Limb (tissue), 2 donors: ENCODE measurements at regions not wholly inside any gene's neighbourhood (a gene's known extent, or its start where the extent isn't known, plus 50 kb on each side); places are given as distances from the start of the nearest gene placed in this dataset.

Experiments
- DNase-seq, 2 donors: peaks; one replicate each; pipeline ENCODE4 v3.0.0-alpha.2; 2016; ENCODE audit errors: extremely low spot score in 2 of 2

DNA sequence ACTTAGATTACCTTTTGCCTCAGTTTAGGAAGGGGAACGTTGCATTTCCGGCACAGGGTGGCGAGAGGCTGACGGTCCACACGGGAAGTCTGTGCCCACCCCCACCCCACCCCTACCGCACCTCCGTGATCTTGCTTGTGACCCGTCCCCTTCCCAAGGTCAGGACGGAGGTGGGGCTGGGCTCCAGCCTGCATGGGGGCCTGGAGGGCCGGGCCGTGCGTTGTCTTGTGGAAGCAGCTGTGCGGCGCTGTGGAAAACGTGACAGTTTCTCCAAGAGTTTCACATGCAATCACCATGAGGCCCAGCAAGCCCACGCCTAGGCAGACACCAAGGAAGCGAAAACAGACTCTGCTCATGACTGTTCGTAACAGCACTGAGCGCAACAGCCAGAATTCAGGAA is 76.8 kb upstream of the HDAC4 start:
- DNase-seq, result no peak

DNA sequence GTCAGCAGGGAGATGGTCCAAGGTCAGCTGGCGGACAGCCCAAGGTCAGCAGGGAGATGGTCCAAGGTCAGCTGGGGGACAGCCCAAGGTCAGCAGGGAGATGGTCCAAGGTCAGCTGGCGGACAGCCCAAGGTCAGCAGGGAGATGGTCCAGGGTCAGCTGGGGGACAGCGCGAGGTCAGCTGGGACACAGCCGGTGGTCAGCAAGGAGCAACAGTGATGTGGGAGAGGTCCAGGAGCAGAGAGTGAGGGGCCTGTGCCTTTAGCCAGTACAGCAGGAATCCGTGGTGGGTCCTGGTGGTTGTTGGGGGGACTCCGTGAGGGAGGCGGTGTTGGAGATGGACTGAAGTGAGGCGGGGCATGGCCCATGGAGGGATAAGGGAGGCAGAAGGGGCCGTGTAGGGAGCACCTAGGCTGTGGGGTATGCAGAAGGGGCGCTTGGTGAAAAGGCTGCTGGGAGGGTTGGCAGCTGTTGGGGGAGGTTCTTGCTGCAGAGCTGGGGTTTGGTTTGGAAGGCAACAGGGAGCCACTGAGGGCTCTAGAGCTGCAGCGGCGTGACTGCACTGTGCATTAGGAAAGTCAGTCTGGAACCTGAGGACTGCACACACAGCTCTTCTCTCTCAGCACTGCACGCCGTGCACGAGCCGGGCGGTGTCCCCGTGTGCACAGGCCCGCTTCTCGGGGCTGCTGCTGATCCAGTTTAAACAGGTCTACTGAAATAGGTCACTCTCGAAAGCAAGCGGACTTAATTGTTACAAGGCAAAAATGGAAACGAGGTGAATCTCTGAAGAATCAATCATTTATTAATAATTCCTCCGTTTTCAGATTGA is 76.2 kb upstream of the HDAC4 start:
- DNase-seq, result no peak

DNA sequence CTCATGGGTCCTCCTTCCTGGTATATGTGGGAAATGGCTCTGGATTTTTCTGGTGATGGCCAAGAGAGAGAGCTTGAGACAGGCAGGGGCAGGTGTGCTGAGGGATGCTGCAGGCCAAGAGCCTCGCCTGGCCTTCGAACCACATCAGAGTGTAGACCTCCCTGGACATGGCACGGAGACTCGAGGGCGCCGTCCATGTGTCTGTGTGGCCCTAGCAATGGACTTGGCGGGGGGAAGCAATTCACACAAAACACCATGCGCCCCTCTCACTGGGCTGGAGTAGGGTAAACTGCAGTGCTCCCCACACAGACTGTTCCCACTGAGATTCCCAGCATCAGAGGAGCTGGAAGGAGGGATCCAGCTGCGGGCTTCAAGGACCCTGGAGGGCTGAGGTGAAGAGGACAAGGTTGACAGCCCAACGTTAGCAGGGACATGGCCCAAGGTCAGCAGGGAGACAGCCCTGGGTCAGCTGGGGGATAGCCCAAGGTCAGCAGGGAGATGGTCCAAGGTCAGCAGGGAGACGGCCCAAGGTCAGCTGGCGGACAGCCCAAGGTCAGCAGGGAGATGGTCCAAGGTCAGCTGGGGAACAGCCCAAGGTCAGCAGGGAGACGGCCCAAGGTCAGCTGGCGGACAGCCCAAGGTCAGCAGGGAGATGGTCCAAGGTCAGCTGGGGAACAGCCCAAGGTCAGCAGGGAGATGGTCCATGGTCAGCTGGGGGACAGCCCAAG is 75.4 kb upstream of the HDAC4 start:
- no peak for DNase-seq

DNA sequence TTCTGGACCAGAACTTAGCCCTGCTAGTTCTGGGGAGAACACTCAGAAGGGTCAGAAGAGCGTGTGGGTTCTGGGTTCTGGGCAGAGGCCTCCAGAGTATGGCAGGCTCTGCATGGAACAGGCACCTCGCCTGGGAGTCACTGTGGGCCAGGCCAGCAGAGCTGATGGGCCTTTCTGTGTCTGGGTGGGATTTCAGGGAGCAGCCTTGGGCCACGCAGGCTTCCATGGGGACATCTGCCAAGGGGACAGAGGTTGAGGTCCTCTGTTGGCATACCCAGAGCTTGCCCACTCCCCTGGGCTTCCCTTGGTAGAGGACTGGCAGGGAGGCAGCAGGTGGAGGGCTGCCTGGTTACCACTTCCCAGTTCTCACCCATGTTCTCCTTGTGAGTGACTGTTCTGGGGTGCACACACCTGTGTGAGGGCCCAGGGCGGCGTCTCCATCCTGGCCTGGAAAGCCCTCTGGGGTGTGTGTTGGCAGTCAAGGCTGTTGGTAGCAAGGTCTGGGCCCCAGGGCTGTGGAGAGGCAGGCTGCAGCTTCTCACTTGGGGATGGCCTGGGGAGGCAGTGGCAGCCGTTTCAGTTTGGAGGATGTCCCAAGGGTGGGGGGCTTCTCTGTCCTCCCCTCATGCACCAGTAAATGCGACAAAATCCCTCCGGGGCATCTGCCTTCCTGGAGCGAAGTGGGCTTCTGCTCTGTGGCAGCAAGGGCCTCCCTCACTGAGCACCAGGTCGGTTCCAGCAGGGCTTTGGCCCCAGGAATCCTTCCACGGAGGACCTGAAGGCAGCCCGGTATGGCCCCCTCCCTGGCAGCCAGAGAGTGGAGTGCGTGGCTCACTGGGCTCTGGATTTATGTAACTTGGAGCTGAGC is 74.6 kb upstream of the HDAC4 start:
- DNase-seq, result no peak

DNA sequence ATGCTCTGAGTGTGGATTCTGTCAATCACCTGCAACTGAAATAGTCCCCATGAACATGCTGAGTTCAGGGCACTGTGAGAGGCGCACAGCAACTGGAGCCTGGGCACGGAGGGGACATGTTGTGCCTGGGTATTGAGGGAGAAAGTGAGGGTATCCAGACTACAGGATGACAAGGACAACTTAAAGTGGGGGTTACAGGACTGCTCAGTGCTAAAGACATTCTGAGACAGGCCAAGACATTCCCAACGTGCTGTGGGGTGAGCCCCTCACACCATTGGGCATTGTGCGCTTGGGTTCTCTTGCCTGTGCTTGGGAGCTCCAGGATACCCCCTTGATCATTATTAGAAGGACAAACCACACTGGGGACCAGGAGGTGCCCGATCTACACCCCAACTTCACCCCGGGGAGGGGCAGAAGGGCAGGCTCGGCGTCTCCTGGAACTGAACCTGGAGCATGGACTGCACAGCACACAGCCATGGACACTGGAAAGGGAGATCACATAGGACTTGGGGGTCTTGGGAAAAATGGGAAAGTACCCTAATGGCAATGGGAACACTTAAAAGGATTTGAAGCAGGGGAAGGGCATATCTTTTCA is 72.5 kb upstream of the HDAC4 start:
- peak in 1 of 2 donors; percentile 4 for DNase-seq

DNA sequence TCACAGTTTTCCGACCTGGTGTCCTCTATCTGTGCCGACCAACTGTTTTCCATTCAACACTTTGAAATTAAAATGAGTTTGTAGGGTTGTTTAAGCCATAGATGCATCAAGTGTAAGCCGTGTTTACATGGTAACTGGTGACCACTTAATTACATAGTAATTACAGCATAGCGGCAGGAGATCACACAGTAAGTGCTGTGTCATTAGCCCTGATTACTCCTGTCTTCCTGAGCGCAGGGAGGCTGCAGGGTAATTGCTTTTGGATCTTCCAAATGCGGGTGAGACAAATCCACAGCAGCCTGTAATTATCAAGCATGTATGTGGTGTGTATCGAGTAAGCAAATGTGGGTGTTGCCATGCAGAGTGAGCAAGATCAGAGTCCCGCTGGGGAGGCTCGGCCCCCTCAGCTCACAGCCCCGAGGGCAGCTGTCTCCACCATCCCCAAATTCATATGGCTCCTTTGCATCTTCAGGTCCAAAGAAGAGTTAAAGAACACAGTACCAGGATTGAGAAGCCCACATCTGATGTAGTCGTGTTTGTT is 71.5 kb upstream of the HDAC4 start:
- DNase-seq, result peak in 1 of 2 donors; percentile 17

DNA sequence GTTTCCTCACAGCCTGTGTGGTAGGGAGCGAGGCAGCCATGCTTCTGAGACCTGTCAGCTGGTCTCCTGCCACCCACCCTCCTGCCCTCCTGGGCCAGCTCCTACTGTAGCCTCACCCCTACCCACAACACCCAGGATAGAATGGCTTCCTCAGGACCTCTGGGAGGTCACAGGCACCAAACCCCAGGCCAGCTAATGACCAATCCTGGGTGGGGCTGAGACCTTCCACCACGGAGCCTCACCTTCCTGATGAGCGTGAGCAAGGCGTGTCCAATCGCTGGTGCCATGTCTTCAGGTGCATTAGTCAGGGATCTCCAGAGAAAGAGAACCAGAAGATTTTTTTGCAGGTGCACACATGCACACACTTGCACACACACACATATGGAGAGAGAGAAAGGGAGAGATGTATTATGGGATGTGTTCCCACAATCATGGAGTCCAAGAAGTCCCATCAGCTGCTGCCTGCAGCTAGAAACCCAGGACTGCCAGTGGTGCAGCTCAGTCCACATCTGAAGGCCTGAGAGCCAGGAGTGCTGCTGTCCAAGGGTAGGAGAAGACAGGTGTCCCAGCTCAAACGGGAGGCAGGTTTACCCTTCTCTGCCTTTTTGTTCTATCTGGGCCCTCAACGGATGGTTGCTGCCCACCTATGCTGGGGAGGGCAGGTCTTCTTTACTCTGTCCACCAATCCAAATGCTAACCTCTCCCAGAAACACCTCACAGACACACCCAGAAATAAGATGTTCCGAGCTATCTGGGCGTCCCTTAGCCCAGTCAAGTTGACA is 70.4 kb upstream of the HDAC4 start:
- DNase-seq, result peak in 1 of 2 donors; percentile 7

DNA sequence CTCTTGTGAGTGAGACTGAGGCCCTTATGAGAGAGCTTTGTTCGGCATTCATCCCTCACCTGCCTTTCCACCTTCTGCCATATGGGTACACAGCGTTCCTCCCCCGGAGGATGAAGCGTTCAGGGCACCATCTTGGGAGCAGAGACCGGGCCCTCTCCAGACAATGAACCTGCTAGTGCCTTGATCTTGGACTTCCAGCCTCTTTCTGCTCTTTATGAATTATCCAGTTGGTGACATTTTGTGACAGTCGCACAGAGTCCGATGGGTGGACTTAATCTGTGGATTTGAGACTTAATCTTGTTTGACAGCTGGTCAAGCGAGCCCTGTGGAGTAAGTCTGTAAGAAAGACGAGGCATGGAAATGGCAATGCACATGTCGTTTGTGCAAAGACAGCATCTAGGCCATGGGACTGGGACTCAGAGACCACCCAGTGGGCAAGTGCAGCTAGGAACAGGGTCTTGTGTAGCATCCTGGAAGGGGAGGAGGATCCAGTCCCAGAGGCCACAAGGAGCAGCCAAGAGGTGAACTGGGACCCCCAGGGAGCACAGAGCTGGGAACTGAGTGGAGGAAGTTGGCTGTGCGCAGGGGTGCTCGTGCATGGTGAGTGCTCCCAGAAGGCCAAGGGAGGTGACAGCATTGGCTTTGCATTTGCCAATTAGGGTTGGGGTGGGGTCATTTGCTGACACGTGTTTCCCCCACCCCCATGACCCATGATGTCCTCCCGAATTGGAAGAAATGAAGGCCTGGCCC is 69.5 kb upstream of the HDAC4 start:
- peak in 1 of 2 donors; percentile 9 for DNase-seq

DNA sequence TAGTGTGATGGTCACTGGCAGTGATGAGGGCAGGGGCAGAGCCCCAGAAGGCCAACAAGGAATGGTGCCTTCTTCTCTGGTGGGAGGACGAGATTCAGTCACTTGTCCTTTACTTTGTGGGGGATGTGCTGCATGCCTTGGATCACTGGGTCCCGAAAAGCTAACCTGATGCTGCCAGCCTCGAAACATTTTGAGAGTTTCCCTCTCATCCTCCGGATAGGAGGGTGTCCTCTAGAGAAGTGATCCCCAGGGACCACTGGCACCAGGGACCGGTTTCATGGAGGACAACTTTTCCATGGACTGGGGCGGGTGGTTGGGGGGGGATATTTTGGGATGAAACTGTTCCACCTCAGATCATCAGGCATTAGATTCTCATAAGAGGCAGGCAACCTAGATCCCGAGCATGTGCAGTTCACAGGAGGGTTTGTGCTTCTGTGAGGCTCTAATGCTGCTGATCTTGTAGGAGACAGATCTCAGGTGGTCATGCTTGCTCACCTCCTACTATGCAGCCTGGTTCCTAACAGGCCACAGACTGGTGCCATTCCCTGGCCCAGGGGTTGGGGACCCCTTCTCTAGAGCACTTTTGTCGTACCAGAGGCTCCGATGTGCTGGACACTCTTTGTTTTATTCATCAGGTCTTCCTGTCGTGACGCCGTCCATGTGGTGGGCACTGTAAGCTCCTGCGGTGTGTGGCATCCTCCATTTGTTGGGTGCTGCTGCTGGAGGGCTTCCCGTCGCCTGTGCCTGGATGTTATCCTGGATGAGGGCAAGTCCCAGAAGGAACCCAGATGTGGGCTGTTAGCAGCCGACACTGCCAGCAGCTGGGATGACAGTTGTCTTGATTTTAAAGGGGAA is 68.5 kb upstream of the HDAC4 start:
- DNase-seq, result peak in 1 of 2 donors; percentile 12

DNA sequence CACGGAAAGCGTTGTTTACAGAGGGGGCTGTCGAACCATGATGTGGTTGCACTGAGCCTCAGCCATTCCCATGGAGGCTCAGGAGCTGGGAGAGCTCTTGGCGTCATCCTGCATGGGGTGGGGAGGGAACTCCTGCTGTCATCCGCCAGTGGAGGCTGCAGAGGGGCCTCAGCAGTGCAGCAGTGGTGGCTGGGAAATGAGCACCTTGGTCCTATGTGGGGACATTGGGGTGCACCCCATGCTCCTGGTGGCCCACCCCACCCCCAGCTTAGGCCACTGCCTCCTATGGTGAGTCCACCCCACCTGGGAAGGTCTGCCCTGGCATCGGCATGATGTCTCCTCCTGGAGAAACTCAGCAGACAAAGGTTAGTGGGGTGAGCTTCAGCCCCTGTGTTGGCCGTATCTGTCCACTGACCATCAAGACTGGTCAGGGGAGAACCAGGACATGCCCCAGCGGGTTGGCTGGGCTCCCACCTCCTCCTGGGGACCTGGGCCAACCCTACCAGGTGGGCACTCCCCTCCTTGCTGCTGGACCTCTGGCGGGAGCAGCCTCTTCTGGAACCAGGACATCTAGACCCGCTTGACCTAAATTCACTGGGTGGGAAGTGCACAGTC is 67.8 kb upstream of the HDAC4 start:
- DNase-seq, result peak in 1 of 2 donors; percentile 7

DNA sequence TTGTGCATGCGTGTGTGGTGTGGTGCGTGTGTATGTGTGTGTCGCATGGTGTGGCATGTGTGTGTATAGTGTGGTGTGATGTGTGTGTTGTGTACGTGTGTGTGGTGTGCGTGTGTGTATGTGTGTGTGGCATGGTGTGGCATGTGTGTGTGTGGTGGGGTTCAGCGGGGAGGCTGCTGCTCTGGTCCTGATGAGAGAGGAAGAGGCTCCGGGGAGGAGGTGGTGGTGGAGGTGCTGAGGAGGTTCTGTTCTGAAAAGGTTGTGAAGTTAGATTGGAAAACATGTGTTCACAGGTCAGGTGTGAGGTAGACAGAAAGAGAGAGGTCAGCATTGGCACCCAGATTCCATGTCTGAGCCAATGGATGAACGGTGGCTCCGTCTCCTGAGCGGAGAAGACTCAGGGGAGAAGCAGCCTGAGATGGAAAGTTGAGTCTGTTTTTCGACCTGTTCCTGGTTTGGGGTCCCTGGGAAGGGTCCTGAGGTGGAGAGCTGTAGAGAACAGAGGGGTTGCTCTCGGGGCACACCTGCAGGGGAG is 67.2 kb upstream of the HDAC4 start:
- peak in 1 of 2 donors; percentile 9 for DNase-seq

DNA sequence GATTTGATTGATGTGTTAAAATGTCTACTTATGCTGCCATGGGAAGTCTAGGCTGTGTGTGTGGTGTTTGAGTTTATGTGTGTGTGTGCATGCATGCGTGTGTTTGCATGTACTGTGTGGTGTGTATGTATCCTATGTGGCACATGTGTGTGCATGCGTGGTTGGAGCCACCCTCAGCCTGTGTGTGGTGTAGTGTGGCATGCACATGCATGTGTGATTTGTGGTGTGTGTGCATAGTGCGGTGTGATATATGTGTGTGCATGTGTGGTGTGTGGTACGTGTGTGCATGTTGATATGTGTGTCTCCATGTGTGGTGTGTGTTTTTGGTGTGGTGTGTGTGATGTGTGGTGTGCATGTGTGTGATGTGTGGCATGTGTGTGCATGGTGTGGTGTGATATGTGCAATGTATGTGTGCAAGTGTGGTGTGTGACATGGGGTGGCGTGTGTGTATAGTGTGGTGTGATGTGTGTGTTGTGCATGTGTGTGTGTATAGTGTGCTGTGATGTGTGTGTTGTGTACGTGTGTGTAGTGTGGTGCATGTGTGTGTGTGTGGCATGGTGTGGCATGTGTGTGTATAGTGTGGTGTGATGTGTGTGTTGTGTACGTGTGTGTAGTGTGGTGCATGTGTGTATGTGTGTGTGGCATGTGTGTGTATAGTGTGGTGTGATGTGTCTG is 66.6 kb upstream of the HDAC4 start:
- DNase-seq, result no peak

DNA sequence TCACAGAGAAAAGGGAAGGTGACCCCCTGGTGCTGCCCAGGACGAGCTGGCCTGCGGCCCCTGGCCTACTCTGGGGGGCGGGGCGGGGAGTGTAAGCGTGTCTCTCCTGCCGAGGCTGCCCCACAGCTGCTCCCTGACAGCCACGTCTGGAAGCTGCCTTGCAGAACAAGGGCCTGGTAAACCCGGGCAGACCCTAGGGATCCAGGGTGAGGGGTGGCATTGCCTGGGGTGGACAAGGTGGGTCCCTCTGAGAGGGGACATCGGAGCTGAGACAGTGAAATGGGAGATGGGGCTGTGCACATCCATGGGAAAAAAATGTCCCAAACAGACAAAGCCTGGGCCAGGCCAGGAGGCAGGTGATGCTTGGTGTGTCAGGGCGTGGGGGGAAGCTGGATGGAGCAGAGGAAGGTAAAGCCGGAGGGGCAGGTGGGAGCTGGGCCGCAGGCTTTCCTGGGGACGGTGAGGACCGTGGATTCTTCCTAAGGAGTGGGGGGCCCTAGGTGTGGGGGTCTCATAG is 66.0 kb upstream of the HDAC4 start:
- peak in 1 of 2 donors; percentile 18 for DNase-seq

DNA sequence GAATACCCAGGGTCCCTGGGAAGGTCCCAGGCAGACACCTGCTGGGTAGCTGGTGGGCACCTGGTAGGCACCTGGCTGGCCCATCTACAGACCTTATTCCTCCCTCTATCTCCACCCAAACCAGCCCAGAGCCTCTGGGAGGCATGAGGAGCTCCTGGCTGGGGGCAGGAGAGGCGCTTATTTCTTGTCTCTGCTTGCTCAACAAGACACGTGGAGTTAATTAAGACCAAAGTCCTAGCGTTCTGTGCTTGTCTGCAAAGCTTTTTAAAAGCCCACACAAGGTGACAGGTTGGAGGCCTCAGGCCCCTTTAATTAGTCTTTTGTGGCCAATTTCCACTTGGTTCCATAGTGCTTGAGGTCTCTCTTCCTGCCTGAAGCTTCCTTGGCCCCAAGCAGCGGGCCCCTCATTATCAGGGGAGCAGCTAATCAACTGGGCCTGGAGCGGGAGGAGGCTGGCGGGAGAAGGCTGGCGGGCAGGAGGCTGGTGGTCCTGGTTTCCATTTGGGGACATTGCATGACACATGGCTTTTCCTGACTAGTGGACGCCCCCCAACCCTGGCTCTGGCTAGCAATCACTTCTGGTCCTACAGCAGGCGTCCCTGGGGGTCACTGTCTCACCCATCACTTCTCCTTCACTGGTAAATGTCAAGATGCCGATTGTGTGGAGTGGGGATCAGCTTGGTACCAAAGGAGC is 65.4 kb upstream of the HDAC4 start:
- DNase-seq, result peak in 1 of 2 donors; percentile 26

DNA sequence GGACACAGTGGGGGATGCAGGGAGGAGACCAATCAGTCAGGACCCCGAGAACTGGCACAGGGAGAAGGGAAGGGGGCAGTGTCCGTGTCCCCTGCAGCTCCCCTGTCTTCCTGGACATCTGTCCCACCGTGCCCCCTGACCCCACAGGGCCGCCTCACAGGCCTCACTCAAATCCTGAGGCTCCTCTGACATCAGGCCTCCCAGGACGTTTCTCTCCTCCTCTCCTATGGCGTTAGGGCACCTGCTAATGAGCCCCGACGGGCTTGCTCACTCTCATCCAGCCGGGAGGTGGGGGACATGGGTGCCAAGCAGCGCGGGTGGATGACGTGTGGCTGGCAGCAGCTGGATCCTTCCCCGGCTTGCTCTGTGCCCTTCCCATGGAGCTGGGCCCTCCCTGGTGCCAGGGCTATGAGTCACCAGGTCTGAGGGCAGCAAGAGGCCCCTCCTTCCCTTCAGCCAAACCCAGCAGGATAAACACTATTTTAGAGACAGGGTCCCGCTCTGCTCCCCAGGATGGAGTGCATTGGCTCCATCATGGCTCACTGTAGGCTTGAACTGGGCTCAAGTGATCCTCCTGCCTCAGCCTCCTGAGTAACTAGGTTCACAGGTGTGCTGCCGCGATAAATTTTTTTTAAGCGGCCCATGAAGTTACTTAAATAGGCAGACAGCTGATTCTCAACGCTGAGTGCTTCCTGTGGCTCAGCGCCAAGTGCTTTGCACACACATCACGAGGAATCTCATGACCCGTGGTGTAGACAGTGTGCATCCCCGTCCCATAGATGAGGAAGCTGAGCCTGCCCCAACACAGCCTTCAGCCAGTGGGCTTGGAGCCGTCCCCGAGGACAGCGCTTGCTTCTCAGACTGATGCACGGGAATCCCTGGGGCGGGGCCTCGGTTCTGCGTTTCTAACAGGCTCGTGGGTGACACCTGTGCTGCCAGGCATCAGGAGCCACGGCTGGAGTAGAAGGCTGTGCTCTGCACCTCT is 64.5 kb upstream of the HDAC4 start:
- peak in 1 of 2 donors; percentile 29 for DNase-seq
